HEK293 (cell line): ENCODE measurements at regions not wholly inside any gene's neighbourhood (a gene's known extent, or its start where the extent isn't known, plus 50 kb on each side); places are given as distances from the start of the nearest gene placed in this dataset.

Source experiments
- BCL6B ChIP-seq: fragments of 450-650 bp; formaldehyde crosslinking; IDR thresholded peaks from 2 replicates; pipeline ENCODE4 v1.5.1; 2017; ENCODE audit warnings: missing biosample characterization, missing genetic modification characterization
- CTCF ChIP-seq: fragments of 450-650 bp; formaldehyde crosslinking; IDR thresholded peaks from 2 replicates; pipeline ENCODE4 v1.5.1; 2016; ENCODE audit warnings: missing biosample characterization, missing genetic modification characterization
- TCF7L2 ChIP-seq: IDR thresholded peaks from 2 replicates; pipeline ENCODE4 v1.6.1; 2011; ENCODE audit warnings: low read depth, mild to moderate bottlenecking, inconsistent platforms, low read length, moderate library complexity, borderline replicate concordance
- YY1 ChIP-seq: fragments of 450-650 bp; formaldehyde crosslinking; IDR thresholded peaks from 2 replicates; pipeline ENCODE4 v1.5.1; 2018; ENCODE audit warnings: missing biosample characterization, missing genetic modification characterization
- ZNF302 ChIP-seq: fragments of 450-650 bp; formaldehyde crosslinking; IDR thresholded peaks from 2 replicates; pipeline ENCODE4 v1.5.1; 2016; ENCODE audit warnings: missing biosample characterization, missing genetic modification characterization, low read depth
- ZNF518A ChIP-seq: fragments of 450-650 bp; formaldehyde crosslinking; conservative IDR thresholded peaks from 2 replicates; pipeline ENCODE4 v1.5.1; 2016; ENCODE audit warnings: low read depth, missing biosample characterization, missing genetic modification characterization
- ZNF571 ChIP-seq: fragments of 450-650 bp; formaldehyde crosslinking; IDR thresholded peaks from 2 replicates; pipeline ENCODE4 v1.5.0; 2017; ENCODE audit warnings: missing biosample characterization, missing genetic modification characterization
- ZNF670 ChIP-seq: fragments of 450-650 bp; formaldehyde crosslinking; IDR thresholded peaks from 2 replicates; pipeline ENCODE4 v1.5.1; 2016; ENCODE audit warnings: missing biosample characterization, missing genetic modification characterization, low read depth

- no peak for TF ChIP-seq CTCF
- TF ChIP-seq ZNF302 (tag by site-specific recombination), result no peak
- no peak for TF ChIP-seq YY1 (tag by site-specific recombination)
- TF ChIP-seq ZNF670 (tag by site-specific recombination), result no peak
- TF ChIP-seq ZNF571 (tag by site-specific recombination), result no peak
- no peak for TF ChIP-seq BCL6B (tag by site-specific recombination)
- no peak for TF ChIP-seq TCF7L2
- no peak for TF ChIP-seq ZNF518A (tag by site-specific recombination)
Measured at GRCh38 chr10:130459011-130459410, 322.8 kb downstream of the GLRX3 start.
